SK-N-SH (cell line): ENCODE measurements at regions not wholly inside any gene's neighbourhood (a gene's known extent, or its start where the extent isn't known, plus 50 kb on each side); places are given as distances from the start of the nearest gene placed in this dataset.

Experiments
- EZH2phosphoT487 ChIP-seq: fragments of 200-600 bp; sonication (generic); IDR thresholded peaks from 2 replicates; pipeline ENCODE4 v1.6.1; 2017; ENCODE audit warnings: low read depth, mixed run types, mild to moderate bottlenecking, antibody characterized with exemption, moderate library complexity, borderline replicate concordance
- TF ChIP-seq, protein P1 (sequence below): fragments of 200-600 bp; sonication (generic); IDR thresholded peaks from 2 replicates; pipeline ENCODE4 v1.6.1; 2017; ENCODE audit warnings: antibody characterized with exemption, mild to moderate bottlenecking, moderate library complexity
- TF ChIP-seq, protein P2 (sequence below): IDR thresholded peaks from 2 replicates; pipeline ENCODE4 v1.6.1; 2012; ENCODE audit warnings: mild to moderate bottlenecking, low read depth, low read length, moderate library complexity

DNA sequence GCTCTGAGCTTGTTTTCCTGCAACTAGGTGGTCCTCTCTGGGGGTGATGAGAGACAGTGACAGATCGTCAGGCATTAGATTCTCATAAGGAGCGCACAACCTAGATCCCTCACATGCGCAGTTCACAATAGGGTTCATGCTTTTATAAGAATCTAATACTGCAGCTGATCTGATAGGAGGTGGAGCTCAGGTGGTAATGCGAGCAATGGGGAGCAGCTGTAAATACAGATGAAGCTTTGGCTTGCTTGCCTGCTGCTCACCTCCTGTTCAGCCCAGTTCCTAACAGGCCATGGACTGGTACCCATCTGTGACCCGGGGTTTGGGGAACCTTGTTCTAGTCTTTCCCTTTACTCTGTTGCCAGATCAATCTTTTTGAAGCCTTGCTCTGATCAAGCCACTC lies 89.5 kb upstream of the POU5F2 start:
- TF ChIP-seq, protein P1, sequence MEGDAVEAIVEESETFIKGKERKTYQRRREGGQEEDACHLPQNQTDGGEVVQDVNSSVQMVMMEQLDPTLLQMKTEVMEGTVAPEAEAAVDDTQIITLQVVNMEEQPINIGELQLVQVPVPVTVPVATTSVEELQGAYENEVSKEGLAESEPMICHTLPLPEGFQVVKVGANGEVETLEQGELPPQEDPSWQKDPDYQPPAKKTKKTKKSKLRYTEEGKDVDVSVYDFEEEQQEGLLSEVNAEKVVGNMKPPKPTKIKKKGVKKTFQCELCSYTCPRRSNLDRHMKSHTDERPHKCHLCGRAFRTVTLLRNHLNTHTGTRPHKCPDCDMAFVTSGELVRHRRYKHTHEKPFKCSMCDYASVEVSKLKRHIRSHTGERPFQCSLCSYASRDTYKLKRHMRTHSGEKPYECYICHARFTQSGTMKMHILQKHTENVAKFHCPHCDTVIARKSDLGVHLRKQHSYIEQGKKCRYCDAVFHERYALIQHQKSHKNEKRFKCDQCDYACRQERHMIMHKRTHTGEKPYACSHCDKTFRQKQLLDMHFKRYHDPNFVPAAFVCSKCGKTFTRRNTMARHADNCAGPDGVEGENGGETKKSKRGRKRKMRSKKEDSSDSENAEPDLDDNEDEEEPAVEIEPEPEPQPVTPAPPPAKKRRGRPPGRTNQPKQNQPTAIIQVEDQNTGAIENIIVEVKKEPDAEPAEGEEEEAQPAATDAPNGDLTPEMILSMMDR = no peak
- TF ChIP-seq, protein P2, sequence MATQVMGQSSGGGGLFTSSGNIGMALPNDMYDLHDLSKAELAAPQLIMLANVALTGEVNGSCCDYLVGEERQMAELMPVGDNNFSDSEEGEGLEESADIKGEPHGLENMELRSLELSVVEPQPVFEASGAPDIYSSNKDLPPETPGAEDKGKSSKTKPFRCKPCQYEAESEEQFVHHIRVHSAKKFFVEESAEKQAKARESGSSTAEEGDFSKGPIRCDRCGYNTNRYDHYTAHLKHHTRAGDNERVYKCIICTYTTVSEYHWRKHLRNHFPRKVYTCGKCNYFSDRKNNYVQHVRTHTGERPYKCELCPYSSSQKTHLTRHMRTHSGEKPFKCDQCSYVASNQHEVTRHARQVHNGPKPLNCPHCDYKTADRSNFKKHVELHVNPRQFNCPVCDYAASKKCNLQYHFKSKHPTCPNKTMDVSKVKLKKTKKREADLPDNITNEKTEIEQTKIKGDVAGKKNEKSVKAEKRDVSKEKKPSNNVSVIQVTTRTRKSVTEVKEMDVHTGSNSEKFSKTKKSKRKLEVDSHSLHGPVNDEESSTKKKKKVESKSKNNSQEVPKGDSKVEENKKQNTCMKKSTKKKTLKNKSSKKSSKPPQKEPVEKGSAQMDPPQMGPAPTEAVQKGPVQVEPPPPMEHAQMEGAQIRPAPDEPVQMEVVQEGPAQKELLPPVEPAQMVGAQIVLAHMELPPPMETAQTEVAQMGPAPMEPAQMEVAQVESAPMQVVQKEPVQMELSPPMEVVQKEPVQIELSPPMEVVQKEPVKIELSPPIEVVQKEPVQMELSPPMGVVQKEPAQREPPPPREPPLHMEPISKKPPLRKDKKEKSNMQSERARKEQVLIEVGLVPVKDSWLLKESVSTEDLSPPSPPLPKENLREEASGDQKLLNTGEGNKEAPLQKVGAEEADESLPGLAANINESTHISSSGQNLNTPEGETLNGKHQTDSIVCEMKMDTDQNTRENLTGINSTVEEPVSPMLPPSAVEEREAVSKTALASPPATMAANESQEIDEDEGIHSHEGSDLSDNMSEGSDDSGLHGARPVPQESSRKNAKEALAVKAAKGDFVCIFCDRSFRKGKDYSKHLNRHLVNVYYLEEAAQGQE = no peak
- no peak for TF ChIP-seq EZH2phosphoT487
